Stimulated activated CD4-positive, alpha-beta T cell treated with anti-CD3 and anti-CD28 coated beads, Interleukin-15, amount 100 ng/mL, for 1 hour (primary cell): ENCODE measurements at regions not wholly inside any gene's neighbourhood (a gene's known extent, or its start where the extent isn't known, plus 50 kb on each side); places are given as distances from the start of the nearest gene placed in this dataset.

ENCODE experiments used
- DNase-seq, 2 donors: peaks; one replicate each; pipeline ENCODE4 v3.0.0-alpha.2; 2020; ENCODE audit warnings: low read depth in 1 of 2, low spot score in 1 of 2

- DNase-seq, result no peak
Observed at GRCh38 chr2:2748399-2749205, 417.5 kb upstream of the MYT1L start.

GRCh38 chr2:2747797-2748301 is 416.8 kb upstream of the MYT1L start:
- DNase-seq, result no peak

GRCh38 chr2:2746731-2747130 is 415.7 kb upstream of the MYT1L start:
- no peak for DNase-seq

- DNase-seq, result no peak
Observed at GRCh38 chr2:2744958-2745715, 414.1 kb upstream of the MYT1L start.

GRCh38 chr2:2744107-2744506 is 413.0 kb upstream of the MYT1L start:
- DNase-seq, result no peak

- no peak for DNase-seq
Observed at GRCh38 chr2:2743164-2743571, 412.1 kb upstream of the MYT1L start.

GRCh38 chr2:2742726-2743125 is 411.7 kb upstream of the MYT1L start:
- no peak for DNase-seq

- no peak for DNase-seq
Observed at GRCh38 chr2:2740238-2740775, 409.2 kb upstream of the MYT1L start.

GRCh38 chr2:2739231-2739795 is 408.2 kb upstream of the MYT1L start:
- DNase-seq, result no peak

- DNase-seq, result no peak
Observed at GRCh38 chr2:2738684-2739083, 407.6 kb upstream of the MYT1L start.

GRCh38 chr2:2738276-2738675 is 407.2 kb upstream of the MYT1L start:
- no peak for DNase-seq

- no peak for DNase-seq
Observed at GRCh38 chr2:2735041-2735440, 404.0 kb upstream of the MYT1L start.

GRCh38 chr2:2734308-2734707 is 403.2 kb upstream of the MYT1L start:
- DNase-seq, result no peak

GRCh38 chr2:2733818-2734217 is 402.7 kb upstream of the MYT1L start:
- no peak for DNase-seq

GRCh38 chr2:2732331-2733119 is 401.4 kb upstream of the MYT1L start:
- no peak for DNase-seq

GRCh38 chr2:2731816-2732284 is 400.8 kb upstream of the MYT1L start:
- no peak for DNase-seq

- DNase-seq, result no peak
Observed at GRCh38 chr2:2731101-2731815, 400.2 kb upstream of the MYT1L start.

- DNase-seq, result no peak
Observed at GRCh38 chr2:2730301-2730833, 399.3 kb upstream of the MYT1L start.

- no peak for DNase-seq
Observed at GRCh38 chr2:2729246-2729645, 398.2 kb upstream of the MYT1L start.

GRCh38 chr2:2728635-2729034 is 397.6 kb upstream of the MYT1L start:
- no peak for DNase-seq
